Tibial artery (tissue), 4 donors: ENCODE measurements at regions not wholly inside any gene's neighbourhood (a gene's known extent, or its start where the extent isn't known, plus 50 kb on each side); places are given as distances from the start of the nearest gene placed in this dataset.

ENCODE experiments used
- DNase-seq, 2 donors: peaks; one replicate each; pipeline ENCODE4 v3.0.0-alpha.2; 2019
- H3K27ac ChIP-seq, 2 donors: fragments of 200-600 bp; sonication (generic) in 1 of 2; 1 replicate in 1 of 2; 2 replicates in 1 of 2; pipeline ENCODE4 v1.5.1; 2018 to 2019; ENCODE audit warnings: mild to moderate bottlenecking in 1 of 2
- H3K27me3 ChIP-seq, 2 donors: fragments of 200-600 bp; sonication (generic) in 1 of 2; one replicate each; pipeline versions ENCODE4 v1.5.1 to v1.6.0; 2016 to 2019
- H3K36me3 ChIP-seq, 3 donors: fragments of 200-600 bp; sonication (generic) in 2 of 3; one replicate each; pipeline ENCODE4 v1.5.1; 2016 to 2019; ENCODE audit warnings: mild to moderate bottlenecking in 2 of 3
- H3K4me1 ChIP-seq, 4 donors: fragments of 200-600 bp; sonication (generic) in 2 of 4; 1 replicate in 3 of 4; 2 replicates in 1 of 4; pipeline ENCODE4 v1.5.1; 2016 to 2019
- H3K4me3 ChIP-seq, 2 donors: fragments of 200-600 bp; sonication (generic) in 1 of 2; 1 replicate in 1 of 2; 2 replicates in 1 of 2; pipeline ENCODE4 v1.5.1; 2018 to 2019; ENCODE audit warnings: mild to moderate bottlenecking in 2 of 2
- H3K9me3 ChIP-seq, 3 donors: fragments of 200-600 bp; sonication (generic) in 1 of 3; one replicate each; pipeline ENCODE4 v1.5.1; 2016 to 2019
- CTCF ChIP-seq, 2 experiments: fragments of 200-600 bp in 1 of 2; fragments of 450-650 bp in 1 of 2; IDR thresholded peaks; one replicate each; pipeline ENCODE4 v1.5.1; 2017 to 2019; ENCODE audit warnings: antibody characterized with exemption in 2 of 2, mild to moderate bottlenecking in 1 of 2, moderate library complexity in 1 of 2
- intact Hi-C: fragments of 100-400 bp; cut with DNase I; formaldehyde crosslinking; loops from one replicate; pipeline ENCODE4 v1.15.0; 2023; ENCODE audit warnings: low total_unique reads

GRCh38 chr15:53323191-53323590, 436.3 kb downstream of the WDR72 start:
- Histone ChIP-seq H3K36me3 (no peaks in the 10 kb centered on the region), H3K4me1 (no peaks in the 10 kb centered on the region), H3K27me3 (peaks cover 0 to 4% of the 10 kb centered on the region in 2 donors), H3K4me3 (no peak overlapping the region), H3K27ac (no peak overlapping the region), H3K9me3 (no peaks in the 10 kb centered on the region)
- intact Hi-C loops = no loop called here
- TF ChIP-seq CTCF (IDR thresholded peaks at IDR 0.05) = no peak
- DNase-seq = no peak

GRCh38 chr15:53320816-53321215, 438.6 kb downstream of the WDR72 start:
- no peak for TF ChIP-seq CTCF (IDR thresholded peaks at IDR 0.05)
- Histone ChIP-seq H3K9me3 (no peaks in the 10 kb centered on the region), H3K4me3 (no peak overlapping the region), H3K27me3 (peaks cover 0 to 4% of the 10 kb centered on the region in 2 donors), H3K27ac (no peak overlapping the region), H3K4me1 (no peaks in the 10 kb centered on the region), H3K36me3 (no peaks in the 10 kb centered on the region)
- intact Hi-C loops = no loop called here
- no peak for DNase-seq

GRCh38 chr15:53312707-53313106, 446.8 kb downstream of the WDR72 start:
- Histone ChIP-seq H3K36me3 (no peaks in the 10 kb centered on the region), H3K27me3 (no peaks in the 10 kb centered on the region), H3K4me3 (no peak overlapping the region), H3K27ac (no peak overlapping the region), H3K4me1 (no peaks in the 10 kb centered on the region), H3K9me3 (no peaks in the 10 kb centered on the region)
- intact Hi-C loops = no loop called here
- no peak for TF ChIP-seq CTCF (IDR thresholded peaks at IDR 0.05)
- no peak for DNase-seq

GRCh38 chr15:53310709-53311108, 448.8 kb downstream of the WDR72 start:
- intact Hi-C loops = no loop called here
- H3K4me1 ChIP-seq = no peaks in the 10 kb centered on the region
- no peak overlapping the region for H3K27ac ChIP-seq
- no peak overlapping the region for H3K4me3 ChIP-seq
- H3K27me3 ChIP-seq = no peaks in the 10 kb centered on the region
- no peak for TF ChIP-seq CTCF (IDR thresholded peaks at IDR 0.05)
- H3K9me3 ChIP-seq = no peaks in the 10 kb centered on the region
- no peak for DNase-seq
- H3K36me3 ChIP-seq = no peaks in the 10 kb centered on the region

GRCh38 chr15:53307952-53308624, 451.4 kb downstream of the WDR72 start:
- Histone ChIP-seq H3K27ac (no peak overlapping the region), H3K36me3 (no peaks in the 10 kb centered on the region), H3K4me3 (no peak overlapping the region), H3K27me3 (no peaks in the 10 kb centered on the region), H3K9me3 (no peaks in the 10 kb centered on the region), H3K4me1 (no peaks in the 10 kb centered on the region)
- TF ChIP-seq CTCF (IDR thresholded peaks at IDR 0.05) = no peak
- no peak for DNase-seq
- intact Hi-C loops = no loop called here

GRCh38 chr15:53305554-53305953, 453.9 kb downstream of the WDR72 start:
- TF ChIP-seq CTCF (IDR thresholded peaks at IDR 0.05) = no peak
- H3K36me3 ChIP-seq = no peaks in the 10 kb centered on the region
- no peak overlapping the region for H3K27ac ChIP-seq
- intact Hi-C loops = no loop called here
- no peaks in the 10 kb centered on the region for H3K9me3 ChIP-seq
- no peak overlapping the region for H3K4me3 ChIP-seq
- H3K27me3 ChIP-seq = no peaks in the 10 kb centered on the region
- no peaks in the 10 kb centered on the region for H3K4me1 ChIP-seq
- DNase-seq = no peak
